ENCODE measurements at regions not wholly inside any gene's neighbourhood (a gene's known extent, or its start where the extent isn't known, plus 50 kb on each side); places are given as distances from the start of the nearest gene placed in this dataset.

DNA sequence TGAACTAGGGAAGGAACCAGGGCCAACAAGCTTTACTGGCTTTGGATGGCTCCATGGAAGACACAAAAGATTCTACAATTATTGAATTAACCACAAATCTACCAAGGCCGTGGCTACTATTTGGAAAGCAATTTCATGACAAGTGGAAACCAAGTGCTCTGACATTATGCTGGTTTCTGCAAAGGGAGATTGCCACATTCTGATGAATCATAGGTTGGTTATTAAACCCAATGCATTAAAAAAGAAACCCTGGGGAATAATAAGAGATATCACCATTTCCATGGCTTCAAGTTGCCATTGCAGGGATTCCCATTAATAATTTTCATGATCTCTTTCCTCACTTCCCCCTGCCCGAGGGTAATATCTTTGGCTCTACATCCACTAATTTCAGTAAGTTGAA is 359.2 kb upstream of the NCAM2 start:
- no peak for DNase-seq

DNA sequence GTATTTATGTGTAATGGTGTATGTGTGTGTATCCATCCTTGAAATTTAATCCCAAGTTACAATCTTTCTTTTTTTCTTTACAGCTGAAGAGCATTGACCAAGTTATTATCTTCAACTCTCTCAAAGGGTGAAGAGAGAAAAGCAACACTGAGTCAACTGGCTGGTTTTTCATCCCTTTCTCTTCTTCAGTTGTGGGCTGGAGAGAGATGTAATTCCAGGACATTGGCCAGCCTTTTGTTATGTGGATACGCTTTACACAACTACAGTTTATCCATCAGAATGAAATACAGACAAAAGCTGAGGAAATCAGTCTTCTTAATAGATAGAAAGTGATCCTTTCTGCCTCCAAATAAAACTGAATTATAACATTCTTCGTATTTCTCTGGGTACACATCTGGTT is 357.0 kb upstream of the NCAM2 start:
- no peak for DNase-seq

DNA sequence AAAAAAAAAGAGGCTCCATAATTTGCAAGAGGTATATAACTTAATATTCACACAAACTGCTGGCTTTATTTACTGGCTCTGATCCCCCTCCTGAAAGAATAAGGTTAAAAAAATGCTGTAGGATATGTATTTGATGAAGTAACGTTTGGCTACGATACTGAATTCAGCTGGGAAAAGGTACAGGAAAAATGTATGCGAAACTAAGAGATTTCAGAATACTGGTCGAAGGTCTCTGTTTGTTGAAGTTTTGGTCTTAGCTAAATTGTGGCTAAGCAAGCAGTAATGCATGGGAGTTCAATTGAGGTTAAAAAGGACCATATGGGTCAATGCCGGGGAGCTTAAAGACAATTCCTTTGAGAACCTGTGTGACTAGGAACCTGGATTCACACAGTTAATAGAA is 355.5 kb upstream of the NCAM2 start:
- no peak for DNase-seq

DNA sequence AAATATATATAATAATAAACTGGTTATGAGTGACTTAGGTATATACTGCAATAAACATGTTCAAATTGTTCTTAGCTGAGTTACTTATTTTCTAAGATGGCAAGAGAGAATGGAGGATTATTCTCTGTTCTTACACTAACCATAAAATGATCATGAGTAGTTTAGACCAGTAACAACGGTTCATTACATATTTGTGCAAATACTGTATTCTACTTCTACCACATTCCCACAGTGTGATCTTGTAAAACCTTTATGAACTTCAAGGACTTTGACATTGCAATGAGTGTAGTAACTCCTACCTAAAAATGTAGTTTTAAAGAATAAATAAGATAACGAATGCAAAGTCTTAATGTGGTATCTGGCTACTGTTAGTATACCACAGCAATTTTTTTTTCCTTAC is 353.7 kb upstream of the NCAM2 start:
- DNase-seq, result no peak

DNA sequence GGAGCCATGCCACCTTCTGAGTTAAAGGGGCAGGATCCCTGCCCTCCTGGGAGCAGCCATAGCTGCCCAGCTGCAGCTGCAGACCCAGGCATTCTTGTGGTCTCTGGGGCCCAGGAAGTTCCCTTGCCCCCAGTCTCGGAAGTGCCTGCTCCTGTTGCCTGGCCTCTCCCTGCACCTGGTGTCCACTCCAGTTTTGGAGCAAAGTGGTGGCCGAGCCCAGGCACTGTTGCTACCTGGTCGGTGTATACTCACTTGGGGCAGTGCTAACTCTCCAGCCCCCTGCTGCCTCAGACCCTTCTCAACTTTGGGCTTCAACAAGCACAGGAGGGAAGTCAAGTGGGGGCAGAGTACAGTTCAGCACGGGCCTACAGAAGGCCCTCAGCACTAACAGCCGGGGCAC is 352.9 kb upstream of the NCAM2 start:
- DNase-seq, result no peak

DNA sequence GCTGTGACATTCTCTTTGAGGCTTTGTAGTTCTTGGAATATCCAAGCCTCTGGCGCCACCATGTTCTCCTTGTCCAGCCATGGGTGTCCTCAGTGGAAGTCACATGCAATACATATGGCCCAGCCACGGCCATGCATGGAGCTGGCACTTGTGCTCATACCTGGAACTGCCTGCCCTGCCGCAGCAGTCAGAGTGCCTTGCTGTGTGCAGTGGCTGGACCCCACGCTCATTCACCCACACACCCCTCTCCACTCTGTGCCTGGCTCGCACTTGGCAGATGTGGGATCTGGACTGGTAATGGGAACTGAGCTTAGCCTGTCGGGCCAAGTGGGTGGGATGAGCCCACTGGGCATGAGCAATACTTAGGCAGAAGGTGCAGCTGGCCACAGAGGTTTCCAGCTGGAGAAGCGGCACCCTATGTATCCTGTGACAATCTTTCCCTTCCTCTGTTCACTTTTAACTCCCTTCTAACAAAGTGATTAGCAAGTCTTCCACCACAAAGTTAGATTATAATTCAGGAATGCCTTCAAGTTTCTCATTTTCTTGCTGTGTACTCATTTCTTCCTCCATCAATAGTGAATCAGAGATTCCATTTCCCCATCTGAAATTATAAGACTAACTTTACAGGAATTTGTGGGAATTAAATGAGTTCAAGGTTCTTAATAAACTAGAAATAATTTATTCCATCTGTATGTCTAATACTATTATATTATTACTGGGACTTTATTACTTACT is 351.6 kb upstream of the NCAM2 start:
- no peak for DNase-seq

DNA sequence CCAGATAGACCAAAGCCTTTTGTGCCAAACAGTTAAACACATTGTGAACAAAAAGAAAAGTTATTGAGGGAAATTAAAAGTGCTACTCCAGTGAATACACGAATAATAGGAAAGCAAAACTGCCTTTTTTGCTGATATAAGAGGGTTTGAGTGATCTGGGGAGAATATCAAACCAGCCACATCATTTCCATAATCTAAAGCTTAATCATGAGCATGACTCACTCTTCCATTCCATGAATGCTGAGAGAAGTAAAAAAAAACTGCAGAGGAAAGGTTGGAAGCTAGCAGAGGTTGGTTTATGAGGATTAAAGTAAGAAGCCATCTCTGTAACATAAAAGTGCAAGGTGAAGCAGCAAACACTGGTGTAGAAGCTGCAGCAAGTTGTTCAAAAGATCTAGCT is 350.6 kb upstream of the NCAM2 start:
- no peak for DNase-seq

DNA sequence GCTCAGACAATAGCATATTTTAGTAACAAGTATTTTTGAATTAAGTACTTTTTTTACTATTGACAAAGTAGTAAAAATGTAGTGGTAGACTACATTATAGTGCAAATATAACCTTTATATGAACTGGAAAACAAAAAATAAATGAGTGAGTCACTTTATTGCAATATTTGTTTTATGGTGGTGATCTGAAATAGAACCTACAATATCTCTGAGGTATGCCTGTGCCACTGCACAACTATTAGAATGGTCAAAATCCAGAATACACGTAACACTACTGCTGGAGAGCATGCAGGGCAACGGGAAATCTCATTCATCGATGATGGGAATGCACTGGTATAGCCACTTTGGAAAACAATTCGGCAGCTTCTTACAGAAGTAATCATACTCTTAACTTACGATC is 349.0 kb upstream of the NCAM2 start:
- DNase-seq, result no peak

DNA sequence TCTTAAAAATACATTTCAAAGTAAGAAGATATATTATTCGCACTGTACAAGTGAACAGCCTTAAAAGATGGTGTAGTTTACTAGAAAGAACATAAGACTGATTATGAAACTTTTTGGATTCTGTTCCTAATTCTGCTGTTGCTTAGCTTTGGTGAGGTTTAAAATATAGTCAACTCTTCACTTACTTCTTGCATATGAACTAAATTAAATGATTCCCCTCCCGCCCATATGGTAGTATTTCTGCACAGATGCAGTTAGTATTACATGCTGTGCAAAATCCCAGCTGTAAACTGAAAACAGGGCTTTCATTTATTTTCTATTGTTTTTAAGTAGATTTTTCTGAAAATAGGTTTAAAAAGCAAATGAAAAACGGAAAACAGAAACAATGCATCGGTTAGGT is 345.4 kb upstream of the NCAM2 start:
- DNase-seq, result no peak

DNA sequence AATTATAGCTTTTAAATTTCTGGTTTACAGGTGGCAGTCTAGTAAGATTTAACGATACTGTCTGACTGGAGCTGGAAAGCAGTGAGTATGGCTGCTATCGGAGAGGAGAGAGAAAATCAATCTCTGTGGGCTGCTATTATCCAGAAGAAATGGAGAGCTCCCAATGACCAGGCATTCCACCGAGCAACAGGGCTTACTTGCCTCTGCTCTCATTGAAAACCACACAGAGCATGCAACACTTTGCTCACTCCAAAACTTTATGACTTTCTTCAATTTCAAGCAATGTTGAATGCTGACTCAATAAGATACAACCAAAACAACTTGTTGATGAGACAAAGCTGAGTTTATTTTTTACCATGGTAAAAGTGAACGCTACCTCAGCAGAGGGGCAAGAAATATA is 337.0 kb upstream of the NCAM2 start:
- DNase-seq, result no peak

DNA sequence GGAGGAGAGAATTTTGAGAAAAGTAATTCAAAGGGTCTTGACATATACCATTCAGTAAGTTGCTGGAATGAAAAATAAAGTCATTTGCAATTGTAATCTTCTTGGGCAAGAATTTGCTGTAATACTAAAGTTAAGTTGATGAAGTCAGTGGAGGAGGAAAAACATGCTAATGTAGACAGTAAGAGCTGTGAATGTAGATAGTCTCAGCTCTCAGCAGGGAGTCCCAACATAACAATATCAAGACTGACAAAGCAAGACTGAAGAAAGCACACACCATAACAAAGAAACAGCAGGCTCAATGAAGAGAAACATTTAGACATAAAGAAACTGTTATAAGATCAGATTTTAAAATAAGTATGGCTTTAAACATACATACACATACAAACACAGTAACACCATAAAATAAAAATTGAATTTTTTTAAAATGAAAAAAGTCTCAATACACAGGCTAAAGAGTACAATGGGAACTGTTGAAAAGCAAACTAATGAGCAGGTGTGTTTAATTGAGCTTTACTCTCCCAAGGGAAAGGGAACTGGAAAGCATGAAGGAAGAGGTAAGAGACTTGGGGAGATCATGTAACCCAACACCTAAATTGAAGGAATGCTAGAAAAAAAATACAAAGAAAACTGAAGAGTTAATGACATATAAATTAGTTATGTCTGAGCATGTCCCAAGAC is 336.3 kb upstream of the NCAM2 start:
- DNase-seq, result no peak

DNA sequence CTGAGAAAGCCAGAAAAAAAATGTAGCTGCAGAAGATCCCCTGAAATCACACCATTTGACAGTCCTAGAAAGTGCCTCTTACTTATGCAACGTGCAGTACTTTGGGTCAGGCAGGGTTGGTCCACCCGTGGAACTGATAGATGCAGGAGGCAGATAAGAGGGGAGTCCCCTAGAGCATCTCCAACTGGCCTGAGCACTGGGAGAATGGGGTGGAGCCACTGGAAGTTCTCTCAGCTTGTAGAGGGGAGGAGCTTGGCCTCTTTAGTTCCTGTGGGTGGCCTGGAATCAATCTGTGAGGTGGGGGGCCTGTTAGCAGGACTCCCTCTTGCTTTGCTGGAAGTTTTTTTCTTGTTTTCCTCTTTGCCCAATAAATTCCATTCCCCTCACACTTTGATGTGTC is 335.7 kb upstream of the NCAM2 start:
- DNase-seq, result no peak

DNA sequence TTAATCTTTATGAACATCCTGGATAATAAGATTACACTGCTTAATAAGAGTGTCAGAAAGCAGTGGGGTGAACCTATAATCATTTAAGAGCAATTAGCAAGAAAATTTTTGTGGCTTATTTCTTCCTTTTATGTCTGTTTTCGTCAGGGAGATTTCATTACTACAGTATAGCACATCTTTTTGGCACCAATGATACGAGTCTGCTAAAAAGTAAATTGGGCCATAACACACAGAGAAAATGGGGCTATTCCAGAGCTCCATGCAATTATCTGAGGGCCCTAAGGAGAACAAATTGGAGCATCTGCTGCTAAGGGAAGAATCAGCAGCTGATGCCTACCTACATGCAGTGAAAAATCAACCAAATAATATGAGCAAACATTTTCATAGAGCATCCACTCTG is 330.3 kb upstream of the NCAM2 start:
- DNase-seq, result no peak

DNA sequence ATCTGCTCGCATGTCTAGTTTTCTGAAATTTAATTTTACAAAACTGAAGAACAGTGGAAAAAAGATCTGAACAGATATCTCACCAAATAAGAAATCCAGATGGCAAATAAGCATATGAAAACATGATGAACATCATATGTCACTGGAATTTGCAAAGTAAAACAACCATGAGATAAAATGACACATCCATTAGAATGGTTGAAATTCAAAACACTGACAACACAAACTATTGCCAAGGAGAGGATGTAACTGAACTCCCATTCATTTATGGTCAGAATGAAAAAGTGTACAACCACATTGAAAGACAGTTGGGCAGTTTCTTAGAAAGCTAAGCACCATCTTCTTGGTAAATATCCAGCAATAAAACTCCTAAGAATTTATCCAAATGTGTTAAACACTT is 312.7 kb upstream of the NCAM2 start:
- no peak for DNase-seq

DNA sequence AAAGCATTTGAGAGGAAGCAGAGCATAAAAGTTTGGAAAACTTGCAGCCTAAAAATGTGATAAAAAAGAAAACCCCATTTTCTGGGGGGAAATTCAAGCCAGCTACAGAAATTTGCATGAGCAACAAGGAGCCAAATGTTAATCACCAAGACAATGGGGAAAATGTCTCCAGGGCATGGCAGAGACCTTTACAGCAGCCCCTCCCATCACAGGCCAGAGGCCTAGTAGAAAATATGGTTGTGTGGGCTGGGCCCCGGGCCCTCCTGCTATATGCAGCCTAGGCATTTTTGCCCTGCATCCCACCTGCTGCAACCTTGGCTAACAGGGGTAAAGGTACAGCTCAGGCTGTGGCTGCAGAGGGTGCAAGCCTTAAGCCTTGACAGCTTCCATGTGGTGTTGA is 299.6 kb upstream of the NCAM2 start:
- DNase-seq, result no peak

DNA sequence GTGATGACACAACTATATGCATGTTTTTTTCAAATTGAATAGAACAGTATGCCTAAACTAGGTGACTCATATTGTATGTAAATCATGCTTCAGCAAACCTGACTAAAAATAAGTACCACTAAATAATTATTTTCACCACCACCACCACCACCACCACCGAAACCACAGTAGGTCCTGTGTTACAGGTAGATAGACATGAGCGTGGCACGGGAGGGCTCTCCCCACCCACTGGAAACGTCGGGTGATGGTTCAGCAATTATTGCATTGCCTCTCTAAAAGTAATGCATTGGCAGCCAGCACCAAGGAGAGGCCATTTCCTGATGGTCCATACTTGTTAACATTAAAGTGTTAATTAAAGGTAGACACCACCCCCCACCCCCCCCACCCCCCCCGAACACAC is 297.0 kb upstream of the NCAM2 start:
- no peak for DNase-seq

DNA sequence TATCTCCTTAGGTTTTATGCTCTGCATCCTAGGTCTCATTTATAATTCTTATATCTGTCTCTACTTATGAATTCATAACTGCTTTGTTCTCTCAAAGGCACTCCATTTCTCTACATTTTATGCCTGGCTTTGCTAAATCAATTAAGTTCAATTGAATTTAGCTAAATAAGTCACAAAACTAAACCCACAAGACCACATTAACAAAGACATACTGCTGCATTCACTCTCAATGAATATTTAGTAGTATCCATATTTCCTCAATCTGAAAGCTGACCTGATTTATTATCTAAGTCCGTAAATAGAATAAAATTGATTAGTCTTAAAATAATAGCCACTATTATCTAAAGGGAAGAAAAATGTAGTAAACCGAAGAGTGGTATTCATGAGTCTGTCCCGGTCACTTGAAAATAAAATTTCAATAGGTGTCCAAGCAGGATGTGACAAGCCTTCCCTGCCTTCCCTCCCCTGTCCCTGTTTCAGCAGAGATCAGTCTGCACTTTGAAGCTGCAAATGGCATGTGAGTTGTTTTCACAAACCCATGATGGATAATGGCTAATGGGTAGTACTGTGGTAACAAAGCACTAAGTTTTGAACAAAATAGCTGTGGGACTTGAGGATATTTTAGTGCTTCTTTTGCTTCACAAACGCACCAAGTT is 295.0 kb upstream of the NCAM2 start:
- no peak for DNase-seq

DNA sequence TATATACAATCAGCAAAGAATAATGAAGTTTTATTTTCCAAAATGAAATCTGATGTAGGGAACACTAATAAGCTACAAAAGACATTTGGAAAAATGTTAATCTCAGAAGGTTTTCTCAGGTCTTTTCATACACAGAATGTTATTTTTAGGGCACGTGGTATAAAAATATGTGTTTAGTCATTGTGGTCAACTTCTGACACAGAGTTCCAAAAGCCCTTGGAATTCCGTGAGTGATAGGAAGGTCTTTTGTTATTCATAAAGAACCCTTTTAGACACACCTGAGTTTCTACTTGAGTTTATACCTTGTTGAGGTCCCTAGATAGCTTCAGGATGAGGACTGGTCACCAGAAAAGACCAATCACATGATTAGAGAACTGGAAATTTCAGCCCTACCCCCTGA is 277.6 kb upstream of the NCAM2 start:
- DNase-seq, result no peak

DNA sequence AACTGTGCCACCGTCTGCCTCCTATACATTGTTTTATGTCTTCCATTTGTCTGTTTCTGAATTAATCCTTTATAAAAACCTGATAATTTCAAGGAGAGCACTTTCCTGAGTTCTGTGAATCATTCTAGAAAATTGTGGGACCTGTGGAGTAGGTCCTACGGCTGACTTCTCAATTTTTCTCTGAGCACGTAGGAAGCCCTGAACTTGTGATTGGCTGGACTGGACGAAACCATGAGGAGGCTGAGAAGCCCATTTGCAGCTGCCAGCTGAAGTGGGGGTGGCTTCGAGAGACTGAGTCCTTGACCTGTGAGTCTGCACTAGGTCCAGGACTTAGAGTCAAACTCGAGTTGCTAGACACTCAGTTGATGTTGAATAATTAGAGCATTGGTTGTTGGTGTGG is 277.1 kb upstream of the NCAM2 start:
- no peak for DNase-seq

DNA sequence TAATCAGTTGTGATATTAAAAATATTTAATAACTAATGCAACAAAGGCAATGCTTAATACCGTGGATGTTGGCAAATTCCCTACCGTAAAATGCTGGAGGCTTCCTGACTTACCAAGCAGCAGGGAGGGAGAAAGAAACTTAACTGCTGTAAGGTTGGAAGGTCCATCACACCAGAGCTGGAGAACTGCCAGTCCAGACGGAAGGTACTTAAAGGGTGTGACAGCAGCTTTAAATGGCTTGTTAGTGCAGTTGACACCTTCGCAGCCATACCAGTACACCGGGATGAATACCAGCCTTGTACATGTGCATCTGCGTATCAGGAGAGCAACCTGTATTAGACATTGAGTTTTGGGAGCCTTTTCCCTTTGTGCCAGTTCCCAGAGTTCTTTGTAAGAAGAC is 269.5 kb upstream of the NCAM2 start:
- DNase-seq, result no peak

DNA sequence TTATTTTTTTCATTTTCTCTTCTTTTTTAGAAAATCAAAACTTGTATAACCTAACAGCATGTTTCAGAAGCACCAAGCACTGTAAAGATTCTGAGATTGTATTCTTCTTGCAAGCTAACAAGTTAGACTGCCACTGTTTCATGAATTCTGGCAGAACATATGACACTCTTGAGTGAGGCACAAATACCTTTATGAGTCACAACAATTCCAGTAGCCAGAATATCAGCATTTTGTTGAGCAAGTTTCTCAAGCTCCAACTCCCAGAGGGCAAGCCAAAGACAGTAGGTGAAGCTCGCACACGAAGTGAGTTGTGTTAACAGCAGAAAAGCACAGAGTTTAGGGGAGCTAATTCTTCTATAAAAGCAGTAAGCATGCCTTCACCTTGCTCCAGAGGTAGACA is 268.8 kb upstream of the NCAM2 start:
- DNase-seq, result no peak

DNA sequence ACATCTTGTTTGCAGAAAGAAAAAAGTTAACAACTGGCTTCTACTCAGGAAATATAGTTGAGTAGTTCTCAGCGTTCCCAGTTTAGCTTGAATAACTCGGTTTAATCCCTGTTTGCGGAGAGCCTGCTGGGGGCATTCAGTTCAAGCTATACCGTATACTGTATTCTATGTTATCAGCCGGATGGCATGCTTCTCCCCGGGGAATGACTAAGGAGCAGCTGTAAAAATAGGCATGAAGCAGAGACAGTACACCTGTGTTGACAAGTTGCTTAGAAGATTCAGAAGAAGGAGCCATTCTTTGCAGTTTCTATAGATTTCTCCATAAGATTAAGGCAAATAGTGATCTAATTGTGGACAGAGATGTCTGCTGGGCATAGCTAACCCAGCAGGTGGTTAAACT is 267.8 kb upstream of the NCAM2 start:
- DNase-seq, result no peak

DNA sequence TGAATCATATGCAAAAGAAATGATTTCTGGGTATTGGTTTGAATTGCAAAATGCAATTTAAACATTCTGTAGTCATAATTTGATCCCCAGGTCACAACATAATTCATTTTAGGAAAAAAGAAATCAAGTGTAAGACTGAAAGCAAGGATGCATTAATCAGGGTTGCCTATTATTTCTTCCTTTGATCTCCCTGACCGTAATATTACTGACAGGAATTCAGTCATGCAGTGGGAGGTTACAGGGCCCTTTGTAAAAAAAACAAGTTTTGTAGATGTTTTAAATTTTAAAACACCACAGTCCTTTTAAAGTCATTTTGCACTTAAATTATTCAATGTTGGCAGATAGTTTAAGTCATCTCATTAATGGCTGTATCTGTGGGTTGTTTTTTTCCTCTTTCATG is 263.0 kb upstream of the NCAM2 start:
- no peak for DNase-seq

All from right lung (tissue), 2 donors.